Gastroesophageal sphincter (tissue), 3 donors: ENCODE measurements at regions not wholly inside any gene's neighbourhood (a gene's known extent, or its start where the extent isn't known, plus 50 kb on each side); places are given as distances from the start of the nearest gene placed in this dataset.

Source experiments
- CTCF ChIP-seq, 4 experiments: fragments of 200-600 bp in 2 of 4; fragments of 450-650 bp in 2 of 4; sonication (generic) in 1 of 4; IDR thresholded peaks; one replicate each; pipeline ENCODE4 v1.5.1; 2017 to 2019; ENCODE audit warnings: antibody characterized with exemption in 4 of 4, mild to moderate bottlenecking in 2 of 4, moderate library complexity in 2 of 4
- POLR2A ChIP-seq, 2 donors: fragments of 450-650 bp; IDR thresholded peaks; one replicate each; pipeline ENCODE4 v1.6.1; 2017; ENCODE audit warnings: antibody characterized with exemption in 2 of 2, mild to moderate bottlenecking in 2 of 2, moderate library complexity in 1 of 2

- TF ChIP-seq POLR2A (IDR thresholded peaks at IDR 0.05) (no peak), CTCF (IDR thresholded peaks at IDR 0.05) (no peak)
These were observed 53.8 kb upstream of the LYPLAL1 start for GRCh38 chr1:219119839-219120238.
